Smooth muscle cell (in vitro differentiated cells): ENCODE measurements at regions not wholly inside any gene's neighbourhood (a gene's known extent, or its start where the extent isn't known, plus 50 kb on each side); places are given as distances from the start of the nearest gene placed in this dataset.

Experiments used
- DNase-seq: peaks from one replicate; lab custom pipeline; 2025; ENCODE audit not compliant: unreplicated experiment; lab: John Stamatoyannopoulos, UW
- H2AFZ ChIP-seq: fragments of 200-600 bp; sonication (generic); 2 replicates; pipeline ENCODE4 v1.6.0; 2016; ENCODE audit warnings: antibody characterized with exemption, low read depth, mild to moderate bottlenecking
- H3F3A ChIP-seq: fragments of 200-600 bp; sonication (generic); 2 replicates; pipeline ENCODE4 v1.6.0; 2017; ENCODE audit warnings: antibody characterized with exemption, low read depth
- H3K27ac ChIP-seq: fragments of 200-600 bp; sonication (generic); 2 replicates; pipeline ENCODE4 v1.5.1; 2016; ENCODE audit warnings: low read depth, mild to moderate bottlenecking
- H3K27me3 ChIP-seq: fragments of 200-600 bp; sonication (generic); 2 replicates; pipeline ENCODE4 v1.6.1; 2016; ENCODE audit warnings: low read depth, mild to moderate bottlenecking
- H3K36me3 ChIP-seq: fragments of 200-600 bp; sonication (generic); 2 replicates; pipeline ENCODE4 v1.5.1; 2016; ENCODE audit warnings: low read depth
- H3K4me1 ChIP-seq: fragments of 200-600 bp; sonication (generic); 2 replicates; pipeline ENCODE4 v1.5.1; 2016; ENCODE audit warnings: low read depth
- H3K4me2 ChIP-seq: fragments of 200-600 bp; sonication (generic); 2 replicates; pipeline ENCODE4 v1.6.0; 2016; ENCODE audit warnings: mild to moderate bottlenecking
- H3K4me3 ChIP-seq: fragments of 200-600 bp; sonication (generic); 2 replicates; pipeline ENCODE4 v1.5.1; 2016; ENCODE audit warnings: mild to moderate bottlenecking
- H3K79me2 ChIP-seq: fragments of 200-600 bp; sonication (generic); 2 replicates; pipeline ENCODE4 v1.6.0; 2016; ENCODE audit warnings: low read depth, mild to moderate bottlenecking
- H3K9ac ChIP-seq: fragments of 200-600 bp; sonication (generic); 2 replicates; pipeline ENCODE4 v1.6.0; 2016; ENCODE audit warnings: low read depth
- H3K9me3 ChIP-seq: fragments of 200-600 bp; sonication (generic); replicated peaks from 2 replicates; pipeline ENCODE4 v1.5.1; 2016; ENCODE audit warnings: low read depth
- H4K20me1 ChIP-seq: fragments of 200-600 bp; sonication (generic); 2 replicates; pipeline ENCODE4 v1.6.0; 2016; ENCODE audit warnings: low read depth
- WGBS: methylation state at CpG from one replicate; pipeline ENCODE4 v1.1.7; 2016; ENCODE audit warnings: low lambda C conversion rate; 5-methylcytosine and 5-hydroxymethylcytosine counted together
- TF ChIP-seq, protein P1 (sequence below): fragments of 200-600 bp; sonication (generic); IDR thresholded peaks from 2 replicates; pipeline ENCODE4 v1.5.1; 2017; ENCODE audit warnings: borderline replicate concordance, mild to moderate bottlenecking, antibody characterized with exemption; ENCODE audit not compliant: insufficient read depth, poor library complexity, severe bottlenecking

DNA sequence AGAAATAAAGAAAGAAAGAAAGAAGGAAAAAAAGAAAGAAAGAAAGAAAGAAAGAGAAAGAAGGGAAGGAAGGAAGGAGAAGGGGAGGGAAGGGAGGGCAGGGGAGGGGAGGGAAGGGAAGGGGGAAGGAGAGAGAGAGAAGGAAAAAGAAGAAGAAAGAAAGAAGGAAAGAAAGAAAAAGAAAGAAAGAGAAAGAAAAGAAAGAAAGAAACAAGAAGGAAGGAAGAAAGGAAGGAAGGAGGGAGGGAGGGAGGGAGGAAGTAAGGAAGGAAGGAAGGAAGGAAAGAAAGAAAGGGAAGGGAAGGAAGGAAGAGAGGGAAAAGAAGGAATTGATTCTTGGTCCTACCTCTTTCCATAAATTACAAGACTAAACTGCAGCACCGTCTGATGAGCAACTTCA, 186.1 kb downstream of the URB2 start:
- TF ChIP-seq, protein P1, sequence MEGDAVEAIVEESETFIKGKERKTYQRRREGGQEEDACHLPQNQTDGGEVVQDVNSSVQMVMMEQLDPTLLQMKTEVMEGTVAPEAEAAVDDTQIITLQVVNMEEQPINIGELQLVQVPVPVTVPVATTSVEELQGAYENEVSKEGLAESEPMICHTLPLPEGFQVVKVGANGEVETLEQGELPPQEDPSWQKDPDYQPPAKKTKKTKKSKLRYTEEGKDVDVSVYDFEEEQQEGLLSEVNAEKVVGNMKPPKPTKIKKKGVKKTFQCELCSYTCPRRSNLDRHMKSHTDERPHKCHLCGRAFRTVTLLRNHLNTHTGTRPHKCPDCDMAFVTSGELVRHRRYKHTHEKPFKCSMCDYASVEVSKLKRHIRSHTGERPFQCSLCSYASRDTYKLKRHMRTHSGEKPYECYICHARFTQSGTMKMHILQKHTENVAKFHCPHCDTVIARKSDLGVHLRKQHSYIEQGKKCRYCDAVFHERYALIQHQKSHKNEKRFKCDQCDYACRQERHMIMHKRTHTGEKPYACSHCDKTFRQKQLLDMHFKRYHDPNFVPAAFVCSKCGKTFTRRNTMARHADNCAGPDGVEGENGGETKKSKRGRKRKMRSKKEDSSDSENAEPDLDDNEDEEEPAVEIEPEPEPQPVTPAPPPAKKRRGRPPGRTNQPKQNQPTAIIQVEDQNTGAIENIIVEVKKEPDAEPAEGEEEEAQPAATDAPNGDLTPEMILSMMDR = no peak
- no peaks in the 10 kb centered on the region for H3K36me3 ChIP-seq
- H3K9me3 ChIP-seq = no peaks in the 10 kb centered on the region
- no peak overlapping the region for H3K9ac ChIP-seq
- H2AFZ ChIP-seq = no peak overlapping the region
- no peak overlapping the region for H3K4me2 ChIP-seq
- no peaks in the 10 kb centered on the region for H3K27me3 ChIP-seq
- no peak overlapping the region for H3K4me3 ChIP-seq
- H3F3A ChIP-seq = no peaks in the 10 kb centered on the region
- no peak for DNase-seq
- no peak overlapping the region for H3K27ac ChIP-seq
- H3K4me1 ChIP-seq = peaks cover 6% of the 10 kb centered on the region
- H3K79me2 ChIP-seq = no peaks in the 10 kb centered on the region
- 88% methylated on average over 1 of the region's 1 CpG for WGBS
- no peaks in the 10 kb centered on the region for H4K20me1 ChIP-seq

DNA sequence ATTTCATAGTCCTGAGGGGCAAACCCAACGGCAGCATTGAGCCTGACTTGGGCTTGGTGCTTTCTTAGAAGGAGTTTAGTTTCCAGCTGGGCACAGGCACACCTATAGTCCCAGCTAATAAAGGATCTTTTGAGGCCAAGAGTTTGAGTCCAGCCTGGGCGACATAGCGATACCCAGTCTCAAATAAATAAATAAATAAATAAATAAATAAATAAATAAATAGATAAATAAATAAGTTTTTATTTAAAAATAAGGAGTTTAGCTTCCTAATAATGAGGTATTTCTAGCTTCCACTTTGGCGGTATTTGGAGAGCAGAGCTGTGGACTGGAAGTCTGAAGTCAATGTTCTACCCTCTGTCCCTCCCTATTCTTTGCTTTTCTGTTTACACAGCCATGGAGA, 186.6 kb downstream of the URB2 start:
- H3K4me1 ChIP-seq = peaks cover 6% of the 10 kb centered on the region
- no peaks in the 10 kb centered on the region for H3K79me2 ChIP-seq
- 92% methylated on average over 4 of the region's 4 CpGs for WGBS
- no peaks in the 10 kb centered on the region for H4K20me1 ChIP-seq
- H3K36me3 ChIP-seq = no peaks in the 10 kb centered on the region
- no peaks in the 10 kb centered on the region for H3K27me3 ChIP-seq
- H3K9ac ChIP-seq = no peak overlapping the region
- TF ChIP-seq, protein P1 = no peak
- DNase-seq = no peak
- H2AFZ ChIP-seq = no peak overlapping the region
- H3K4me2 ChIP-seq = no peak overlapping the region
- no peaks in the 10 kb centered on the region for H3K9me3 ChIP-seq
- H3K4me3 ChIP-seq = no peak overlapping the region
- H3F3A ChIP-seq = no peaks in the 10 kb centered on the region
- H3K27ac ChIP-seq = no peak overlapping the region

DNA sequence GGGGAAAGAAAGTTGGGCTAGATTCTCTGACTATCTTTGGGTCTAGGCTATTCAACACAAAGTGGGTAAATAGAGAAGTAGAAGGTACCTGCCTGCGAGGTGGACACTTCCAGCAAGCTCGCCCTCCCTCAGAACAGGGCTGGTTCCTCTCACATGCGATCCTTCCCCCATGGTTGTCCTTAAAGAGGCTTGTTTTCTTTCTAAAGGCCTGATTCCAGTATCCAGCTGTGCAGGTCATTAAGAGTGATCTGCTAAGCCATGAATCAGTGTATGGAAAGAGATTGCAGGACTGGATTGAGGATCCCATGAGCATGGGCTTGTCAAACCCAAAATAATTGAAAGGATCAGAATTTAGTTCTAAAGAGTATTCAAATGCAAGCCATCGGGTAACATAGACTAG, 189.0 kb downstream of the URB2 start:
- Histone ChIP-seq H3F3A (no peaks in the 10 kb centered on the region), H3K4me3 (no peak overlapping the region), H4K20me1 (no peaks in the 10 kb centered on the region), H3K36me3 (no peaks in the 10 kb centered on the region), H3K9ac (no peak overlapping the region), H3K4me2 (no peak overlapping the region), H3K9me3 (no peaks in the 10 kb centered on the region), H3K4me1 (peaks cover 6% of the 10 kb centered on the region), H3K27me3 (no peaks in the 10 kb centered on the region), H2AFZ (no peak overlapping the region), H3K79me2 (no peaks in the 10 kb centered on the region), H3K27ac (no peak overlapping the region)
- no peak for DNase-seq
- TF ChIP-seq, protein P1 = no peak
- WGBS = 91% methylated on average over 4 of the region's 4 CpGs

DNA sequence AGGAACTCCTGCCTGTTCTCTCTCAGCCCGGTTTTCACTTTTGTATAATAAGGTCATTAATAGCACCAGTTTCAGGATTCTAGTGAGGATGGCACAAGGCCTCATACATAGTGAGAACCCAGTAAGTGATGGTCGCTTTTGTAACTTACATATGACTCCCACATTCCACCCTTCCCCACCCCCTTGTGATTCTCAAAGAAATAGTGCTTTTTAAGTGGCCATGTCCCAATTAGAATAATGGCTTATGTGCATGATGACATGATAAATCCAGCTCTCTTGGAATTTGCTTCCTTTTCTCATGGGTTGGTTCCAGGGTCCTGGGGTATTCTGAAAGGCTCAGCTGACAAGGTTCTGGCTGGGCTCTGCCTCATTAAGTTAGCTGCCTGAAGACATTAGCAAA, 189.9 kb downstream of the URB2 start:
- Histone ChIP-seq H3K27ac (no peak overlapping the region), H3K27me3 (no peaks in the 10 kb centered on the region), H3K4me2 (no peak overlapping the region), H3K4me1 (peaks cover 6% of the 10 kb centered on the region), H3K4me3 (no peak overlapping the region), H4K20me1 (no peaks in the 10 kb centered on the region), H2AFZ (no peak overlapping the region), H3K9me3 (no peaks in the 10 kb centered on the region), H3K9ac (no peak overlapping the region), H3K79me2 (no peaks in the 10 kb centered on the region), H3K36me3 (no peaks in the 10 kb centered on the region), H3F3A (no peaks in the 10 kb centered on the region)
- WGBS = 91% methylated on average over 2 of the region's 2 CpGs
- no peak for DNase-seq
- TF ChIP-seq, protein P1 = no peak
